GM12878 (cell line): ENCODE measurements at regions not wholly inside any gene's neighbourhood (a gene's known extent, or its start where the extent isn't known, plus 50 kb on each side); places are given as distances from the start of the nearest gene placed in this dataset.

Experiments
- ATAC-seq: fragments of 200-7000 bp; cut with Tn5 transposase; 3 replicates; pipeline ENCODE4 v1.9.1; 2020; ENCODE audit warnings: mild to moderate bottlenecking, moderate library complexity
- BruUV-seq: library from RNA; stranded (reverse); fragments of 400-500 nt; replicated peaks from 2 replicates; lab custom pipeline; 2021; lab: Mats Ljungman, UMichigan
- CTCF ChIA-PET: fragments of 300-600 bp; sonication (Branson Sonifier 250); formaldehyde crosslinking; extraction: SDS; loops from one replicate; lab custom pipeline; 2021; ENCODE audit warnings: inconsistent platforms; lab: Yijun Ruan, JAX
- POLR2A ChIA-PET: fragments of 350-600 bp; formaldehyde crosslinking; extraction: SDS; loops from one replicate; lab custom pipeline; 2021; ENCODE audit warnings: inconsistent platforms; lab: Charles Lee
- RAD21 ChIA-PET: fragments of 300-600 bp; sonication (Branson Sonifier 250); formaldehyde crosslinking; loops from one replicate; lab custom pipeline; 2023; ENCODE audit warnings: antibody characterized with exemption; ENCODE audit not compliant: unreplicated experiment; lab: Charles Lee
- SMC1A ChIA-PET: fragments of 300-600 bp; sonication (Branson Sonifier 250); formaldehyde crosslinking; loops from one replicate; lab custom pipeline; 2023; ENCODE audit not compliant: unreplicated experiment, uncharacterized antibody; lab: Charles Lee
- DNase-seq: peaks from one replicate; pipeline ENCODE4 v3.0.0-alpha.2; 2011; ENCODE audit warnings: low read depth, low spot score
- FAIRE-seq: peaks from 3 replicates; lab custom pipeline; 2011; peaks lifted over from hg19 to GRCh38; lab: Jason Lieb, UNC
- H2AFZ ChIP-seq: 2 replicates; pipeline ENCODE4 v1.6.0; 2011; ENCODE audit warnings: low read depth, low read length, control low read depth; ENCODE audit not compliant: control insufficient read depth
- H3K27ac ChIP-seq: 2 replicates; pipeline ENCODE4 v1.5.1; 2011; ENCODE audit warnings: control low read depth; ENCODE audit not compliant: control insufficient read depth, insufficient read depth
- H3K27me3 ChIP-seq, 2 experiments: replicated peaks in 1 of 2; 2 replicates each; pipeline versions ENCODE4 v1.6.0 to v1.6.1; 2011; ENCODE audit warnings: low read length in 1 of 2; ENCODE audit not compliant: control insufficient read depth in 2 of 2, insufficient read depth in 2 of 2
- H3K36me3 ChIP-seq, 2 experiments: 2 replicates each; pipeline ENCODE4 v1.5.1; 2011; ENCODE audit warnings: low read length in 1 of 2; ENCODE audit not compliant: control insufficient read depth in 2 of 2, insufficient read depth in 2 of 2
- H3K4me1 ChIP-seq: 2 replicates; pipeline ENCODE4 v1.6.1; 2011; ENCODE audit warnings: mild to moderate bottlenecking, low read length, moderate library complexity, mixed read lengths; ENCODE audit not compliant: control insufficient read depth, insufficient read depth
- H3K4me2 ChIP-seq: 2 replicates; pipeline ENCODE4 v1.6.0; 2011; ENCODE audit warnings: control low read depth; ENCODE audit not compliant: control insufficient read depth, insufficient read depth
- H3K4me3 ChIP-seq: fragments of 200-600 bp; sonication (generic); 2 replicates; pipeline ENCODE4 v1.5.1; 2016
- H3K79me2 ChIP-seq: 2 replicates; pipeline ENCODE4 v1.6.0; 2011; ENCODE audit warnings: low read length; ENCODE audit not compliant: control insufficient read depth, insufficient read depth
- H3K9ac ChIP-seq: 2 replicates; pipeline ENCODE4 v1.8.0; 2011; ENCODE audit warnings: low read length, control low read depth, mixed read lengths; ENCODE audit not compliant: control insufficient read depth, insufficient read depth
- H3K9me3 ChIP-seq: replicated peaks from 3 replicates; pipeline ENCODE4 v1.5.1; 2011; ENCODE audit warnings: mild to moderate bottlenecking, low read length; ENCODE audit not compliant: control insufficient read depth, insufficient read depth
- H4K20me1 ChIP-seq: 2 replicates; pipeline ENCODE4 v1.6.0; 2011; ENCODE audit not compliant: control insufficient read depth, insufficient read depth
- ASH2L ChIP-seq: fragments of 300-600, 200-600 bp; sonication (generic); IDR thresholded peaks from 2 replicates; pipeline ENCODE4 v1.6.1; 2017; ENCODE audit warnings: low read depth, mild to moderate bottlenecking, borderline replicate concordance
- BMI1 ChIP-seq: fragments of 450-650 bp; IDR thresholded peaks from 2 replicates; pipeline ENCODE4 v1.6.1; 2016; ENCODE audit warnings: mild to moderate bottlenecking, moderate library complexity, borderline replicate concordance
- CBX3 ChIP-seq: fragments of 200-600 bp; sonication (generic); IDR thresholded peaks from 2 replicates; pipeline ENCODE4 v1.6.1; 2016; ENCODE audit warnings: low read depth, borderline replicate concordance
- ESRRA ChIP-seq: IDR thresholded peaks from 2 replicates; pipeline ENCODE4 v1.6.1; 2012; ENCODE audit warnings: mild to moderate bottlenecking, low read length, improper control_type of control experiment
- ETV6 ChIP-seq, 2 experiments: fragments of 450-650 bp in 1 of 2; IDR thresholded peaks in 1 of 2; conservative IDR thresholded peaks in 1 of 2; 2 replicates each; pipeline ENCODE4 v1.6.1; 2014; ENCODE audit warnings: antibody characterized with exemption in 1 of 2, borderline replicate concordance in 1 of 2, low read depth in 1 of 2, mild to moderate bottlenecking in 1 of 2, moderate library complexity in 1 of 2
- HCFC1 ChIP-seq: fragments of 150-350 bp; IDR thresholded peaks from 2 replicates; pipeline ENCODE4 v1.6.1; 2014; ENCODE audit warnings: low read length
- KAT2A ChIP-seq: conservative IDR thresholded peaks from 2 replicates; pipeline ENCODE4 v1.6.1; 2011; ENCODE audit warnings: low read depth, low read length; ENCODE audit not compliant: control insufficient read depth
- KLF5 ChIP-seq: fragments of 450-650 bp; IDR thresholded peaks from 2 replicates; pipeline ENCODE4 v1.6.1; 2014; ENCODE audit warnings: mild to moderate bottlenecking; ENCODE audit not compliant: partially characterized antibody
- LARP7 ChIP-seq: fragments of 450-650 bp; IDR thresholded peaks from 2 replicates; pipeline ENCODE4 v1.6.1; 2017; ENCODE audit warnings: mild to moderate bottlenecking
- MAX ChIP-seq: IDR thresholded peaks from 2 replicates; pipeline ENCODE4 v1.6.1; 2012; ENCODE audit warnings: low read depth, low read length, improper control_type of control experiment
- PBX3 ChIP-seq: IDR thresholded peaks from 2 replicates; pipeline ENCODE4 v1.6.1; 2011; ENCODE audit warnings: mild to moderate bottlenecking, low read depth, low read length, moderate library complexity; ENCODE audit not compliant: insufficient replicate concordance
- PRDM15 ChIP-seq: fragments of 450-650 bp; formaldehyde crosslinking; IDR thresholded peaks from 2 replicates; pipeline ENCODE4 v1.4.0; 2020; ENCODE audit warnings: mild to moderate bottlenecking, moderate library complexity
- SREBF2 ChIP-seq: IDR thresholded peaks from 2 replicates; pipeline ENCODE4 v1.6.1; 2012; ENCODE audit warnings: mild to moderate bottlenecking, low read length
- TCF3 ChIP-seq: IDR thresholded peaks from 2 replicates; pipeline ENCODE4 v1.6.1; 2012; ENCODE audit warnings: low read depth, mild to moderate bottlenecking, low read length, borderline replicate concordance; ENCODE audit not compliant: insufficient read depth
- WRNIP1 ChIP-seq: IDR thresholded peaks from 2 replicates; pipeline ENCODE4 v1.6.1; 2011; ENCODE audit warnings: low read depth, low read length, improper control_type of control experiment, borderline replicate concordance
- ZNF207 ChIP-seq: fragments of 450-650 bp; IDR thresholded peaks from 2 replicates; pipeline ENCODE4 v1.6.1; 2014; ENCODE audit warnings: antibody characterized with exemption, mild to moderate bottlenecking, borderline replicate concordance
- ZNF217 ChIP-seq: fragments of 450-650 bp; IDR thresholded peaks from 2 replicates; pipeline ENCODE4 v1.6.1; 2017; ENCODE audit warnings: antibody characterized with exemption, mild to moderate bottlenecking
- ZNF622 ChIP-seq: fragments of 450-650 bp; IDR thresholded peaks from 2 replicates; pipeline ENCODE4 v1.6.1; 2017; ENCODE audit warnings: mild to moderate bottlenecking, inconsistent platforms
- WGBS: methylation state at CpG from one replicate; pipeline ENCODE4 v1.1.6; 2016; ENCODE audit warnings: low lambda C conversion rate; ENCODE audit not compliant: insufficient replicate concordance, insufficient coverage; ENCODE audit errors: missing lambda C conversion rate; 5-methylcytosine and 5-hydroxymethylcytosine counted together
- in situ Hi-C: fragments of 300-500 bp; cut with MboI; formaldehyde crosslinking; loops from 9 replicates; pipeline ENCODE4 v1.14.3; 2018; ENCODE audit warnings: mixed read lengths
- intact Hi-C: fragments of 100-400 bp; cut with micrococcal nuclease; formaldehyde crosslinking; loops from one replicate; pipeline ENCODE4 v1.14.2; 2022; ENCODE audit not compliant: unreplicated experiment

- H4K20me1 ChIP-seq = no peaks in the 10 kb centered on the region
- H3K27me3 ChIP-seq = no peaks in the 10 kb centered on the region
- H3K27ac ChIP-seq = no peak overlapping the region
- ATAC-seq = no peak
- in situ Hi-C loops (no loop called here), intact Hi-C loops (no loop called here)
- ChIA-PET RAD21 (no interaction called here), POLR2A (no interaction called here)
- TF ChIP-seq MAX (no peak), ESRRA (no peak), KAT2A (no peak), ETV6 (conservative IDR thresholded peaks at IDR 0.05 in 1 of 2, IDR thresholded peaks at IDR 0.05 in 1 of 2; ENCODE audit: borderline replicate concordance in 1 of 2, low read depth in 1 of 2) (no peak), ZNF207 (no peak), CBX3 (no peak), ZNF622 (no peak), KLF5 (no peak), BMI1 (no peak), PRDM15 (CRISPR knock-in tag) (no peak), TCF3 (no peak), SREBF2 (no peak), WRNIP1 (no peak), LARP7 (no peak), ZNF217 (no peak), PBX3 (no peak), ASH2L (no peak), HCFC1 (no peak)
- TF ChIP-seq, all 136 proteins: peak for 0
- DNase-seq (no peak), FAIRE-seq (no peak)
- H3K36me3 ChIP-seq = no peaks in the 10 kb centered on the region
- ChIA-PET SMC1A (no interaction called here), CTCF (no interaction called here)
- no TSS peak for BruUV-seq
- no peak overlapping the region for H2AFZ ChIP-seq
- H3K4me1 ChIP-seq = no peaks in the 10 kb centered on the region
- 0% methylated on average over 3 of the region's 3 CpGs for WGBS
- H3K9ac ChIP-seq = no peak overlapping the region
- H3K79me2 ChIP-seq = no peaks in the 10 kb centered on the region
- H3K4me3 ChIP-seq = no peak overlapping the region
- H3K9me3 ChIP-seq = no peaks in the 10 kb centered on the region
- H3K4me2 ChIP-seq = no peak overlapping the region
Measured at GRCh38 chr12:72966684-72967083, 694.5 kb downstream of the TRHDE start.
